Lower lobe of right lung (tissue), 2 donors: ENCODE measurements at regions not wholly inside any gene's neighbourhood (a gene's known extent, or its start where the extent isn't known, plus 50 kb on each side); places are given as distances from the start of the nearest gene placed in this dataset.

Source experiments
- ATAC-seq, 2 donors: fragments of 200-7000 bp; cut with Tn5 transposase; one replicate each; pipeline ENCODE4 v1.9.1; 2020 to 2022; ENCODE audit warnings: mild to moderate bottlenecking in 2 of 2, moderate library complexity in 2 of 2
- DNase-seq: peaks from one replicate; pipeline ENCODE4 v3.0.0-alpha.2; 2020
- H3K27ac ChIP-seq: fragments of 200-600 bp; one replicate; pipeline ENCODE4 v1.8.0; 2022
- H3K27me3 ChIP-seq: fragments of 200-600 bp; one replicate; pipeline ENCODE4 v1.8.0; 2022; ENCODE audit warnings: low read depth
- H3K36me3 ChIP-seq: fragments of 200-600 bp; one replicate; pipeline ENCODE4 v1.8.0; 2022; ENCODE audit warnings: mild to moderate bottlenecking
- H3K4me1 ChIP-seq: fragments of 200-600 bp; one replicate; pipeline ENCODE4 v1.8.0; 2022
- H3K4me3 ChIP-seq: fragments of 200-600 bp; one replicate; pipeline ENCODE4 v1.8.0; 2022; ENCODE audit warnings: mild to moderate bottlenecking
- H3K9me3 ChIP-seq: fragments of 200-600 bp; one replicate; pipeline ENCODE4 v1.8.0; 2022
- CTCF ChIP-seq: fragments of 200-600 bp; IDR thresholded peaks from one replicate; pipeline ENCODE4 v1.8.0; 2022; ENCODE audit warnings: antibody characterized with exemption, mild to moderate bottlenecking
- intact Hi-C: fragments of 100-400 bp; cut with DNase I; formaldehyde crosslinking; loops from one replicate; pipeline ENCODE4 v1.11.0; 2022
- donor health status: DM: no; HTN: yes; CAD: no; lungs with severe emphysema.

- no peak overlapping the region for H3K4me3 ChIP-seq
- no peak overlapping the region for H3K27ac ChIP-seq
- ATAC-seq (no peak), DNase-seq (no peak)
- no peaks in the 10 kb centered on the region for H3K36me3 ChIP-seq
- peaks cover 3% of the 10 kb centered on the region for H3K9me3 ChIP-seq
- intact Hi-C loops = no loop called here
- no peak for TF ChIP-seq CTCF
- no peaks in the 10 kb centered on the region for H3K27me3 ChIP-seq
- H3K4me1 ChIP-seq = no peaks in the 10 kb centered on the region
Observed at GRCh38 chr21:20721151-20721550, 277.1 kb upstream of the NCAM2 start.

- H3K27me3 ChIP-seq = no peaks in the 10 kb centered on the region
- no peaks in the 10 kb centered on the region for H3K4me1 ChIP-seq
- no peaks in the 10 kb centered on the region for H3K36me3 ChIP-seq
- DNase-seq = no peak
- intact Hi-C loops = no loop called here
- H3K4me3 ChIP-seq = no peak overlapping the region
- no peak for TF ChIP-seq CTCF
- no peaks in the 10 kb centered on the region for H3K9me3 ChIP-seq
- no peak for ATAC-seq
- H3K27ac ChIP-seq = no peak overlapping the region
Observed at GRCh38 chr21:20728691-20729090, 269.5 kb upstream of the NCAM2 start.

- intact Hi-C loops = no loop called here
- Histone ChIP-seq H3K36me3 (no peaks in the 10 kb centered on the region), H3K4me1 (no peaks in the 10 kb centered on the region), H3K27ac (no peak overlapping the region), H3K27me3 (no peaks in the 10 kb centered on the region), H3K9me3 (no peaks in the 10 kb centered on the region), H3K4me3 (no peak overlapping the region)
- DNase-seq (no peak), ATAC-seq (no peak)
- no peak for TF ChIP-seq CTCF
Observed at GRCh38 chr21:20729376-20729775, 268.8 kb upstream of the NCAM2 start.

GRCh38 chr21:20730441-20730840 lies 267.8 kb upstream of the NCAM2 start:
- Histone ChIP-seq H3K27me3 (no peaks in the 10 kb centered on the region), H3K36me3 (no peaks in the 10 kb centered on the region), H3K4me1 (no peaks in the 10 kb centered on the region), H3K27ac (no peak overlapping the region), H3K4me3 (no peak overlapping the region), H3K9me3 (no peaks in the 10 kb centered on the region)
- ATAC-seq (no peak), DNase-seq (no peak)
- no peak for TF ChIP-seq CTCF
- intact Hi-C loops = no loop called here

GRCh38 chr21:20735257-20735656 lies 263.0 kb upstream of the NCAM2 start:
- Histone ChIP-seq H3K36me3 (no peaks in the 10 kb centered on the region), H3K27me3 (no peaks in the 10 kb centered on the region), H3K9me3 (no peaks in the 10 kb centered on the region), H3K4me1 (no peaks in the 10 kb centered on the region), H3K27ac (no peak overlapping the region), H3K4me3 (no peak overlapping the region)
- TF ChIP-seq CTCF = no peak
- DNase-seq = no peak
- intact Hi-C loops = no loop called here
- ATAC-seq = no peak
